Stomach (tissue), 4 donors: ENCODE measurements at regions not wholly inside any gene's neighbourhood (a gene's known extent, or its start where the extent isn't known, plus 50 kb on each side); places are given as distances from the start of the nearest gene placed in this dataset.

Experiments
- CTCF ChIP-seq, 7 experiments: fragments of 450-650 bp in 4 of 7; fragments of 200-600 bp in 3 of 7; sonication (generic) in 3 of 7; IDR thresholded peaks; one replicate each; pipeline ENCODE4 v1.5.1; 2016 to 2019; ENCODE audit warnings: antibody characterized with exemption in 7 of 7, control low read depth in 2 of 7, mild to moderate bottlenecking in 1 of 7
- EP300 ChIP-seq: sonication (generic); formaldehyde crosslinking; IDR thresholded peaks from one replicate; pipeline ENCODE4 v1.6.1; 2017; ENCODE audit warnings: antibody characterized with exemption
- POLR2AphosphoS5 ChIP-seq, 3 donors: sonication (generic); formaldehyde crosslinking; IDR thresholded peaks; one replicate each; pipeline ENCODE4 v1.6.1; 2016; ENCODE audit warnings: antibody characterized with exemption in 3 of 3

DNA sequence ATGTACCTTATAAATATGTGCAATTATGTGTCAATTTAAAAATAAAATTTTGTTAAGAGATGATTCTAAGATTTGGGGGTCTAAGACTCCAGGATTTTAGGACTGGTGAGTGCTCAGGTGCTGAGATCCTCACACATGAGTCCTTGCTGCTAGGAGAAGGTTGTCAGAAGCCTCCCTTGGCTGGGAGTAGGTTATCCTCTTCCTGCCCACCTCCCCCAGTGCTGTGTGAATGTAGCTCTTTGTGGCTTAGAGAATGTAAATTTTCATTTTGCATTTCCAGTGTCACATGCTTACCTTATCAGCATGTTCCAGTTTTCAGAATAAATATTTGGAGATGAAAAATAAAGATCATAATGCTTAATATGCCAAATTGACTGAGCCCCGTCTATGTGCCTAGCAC, 114.2 kb upstream of the MDM1 start:
- TF ChIP-seq CTCF (IDR thresholded peaks at IDR 0.05) = no peak
- TF ChIP-seq EP300 = no peak
- TF ChIP-seq POLR2AphosphoS5 (IDR thresholded peaks at IDR 0.05) = no peak
